GM12878 (cell line): ENCODE measurements at regions not wholly inside any gene's neighbourhood (a gene's known extent, or its start where the extent isn't known, plus 50 kb on each side); places are given as distances from the start of the nearest gene placed in this dataset.

Source experiments
- CBX5 ChIP-seq: sonication (generic); IDR thresholded peaks from 2 replicates; pipeline ENCODE4 v1.6.1; 2016; ENCODE audit warnings: low read depth, moderate library complexity, mild to moderate bottlenecking, inconsistent platforms
- CEBPB ChIP-seq, 2 experiments: fragments of 150-350 bp in 1 of 2; IDR thresholded peaks; 2 replicates each; pipeline ENCODE4 v1.6.1; 2012 to 2014; ENCODE audit warnings: low read depth in 2 of 2, low read length in 2 of 2, borderline replicate concordance in 1 of 2, inconsistent platforms in 1 of 2
- EP300 ChIP-seq, 2 experiments: fragments of 150-350 bp in 1 of 2; IDR thresholded peaks; 2 replicates each; pipeline ENCODE4 v1.6.1; 2011 to 2012; ENCODE audit warnings: low read depth in 2 of 2, low read length in 2 of 2, borderline replicate concordance in 1 of 2, improper control_type of control experiment in 1 of 2, inconsistent platforms in 1 of 2; ENCODE audit not compliant: control insufficient read depth in 1 of 2
- NFYB ChIP-seq: IDR thresholded peaks from 2 replicates; pipeline ENCODE4 v1.6.1; 2011; ENCODE audit warnings: low read depth, mild to moderate bottlenecking, low read length, improper control_type of control experiment, moderate library complexity; ENCODE audit not compliant: insufficient read depth
- POLR2A ChIP-seq: IDR thresholded peaks from 2 replicates; pipeline ENCODE4 v1.6.1; 2011; ENCODE audit warnings: low read depth, mild to moderate bottlenecking, low read length
- SIN3A ChIP-seq: IDR thresholded peaks from 2 replicates; pipeline ENCODE4 v1.6.1; 2012; ENCODE audit warnings: low read depth, low read length, improper control_type of control experiment
- SREBF2 ChIP-seq: IDR thresholded peaks from 2 replicates; pipeline ENCODE4 v1.6.1; 2012; ENCODE audit warnings: mild to moderate bottlenecking, low read length
- SRF ChIP-seq, 2 experiments: IDR thresholded peaks; 2 replicates each; pipeline ENCODE4 v1.6.1; 2011; ENCODE audit warnings: low read depth in 2 of 2, low read length in 2 of 2, mild to moderate bottlenecking in 1 of 2, moderate library complexity in 1 of 2
- TF ChIP-seq, protein P1 (sequence below): IDR thresholded peaks from 2 replicates; pipeline ENCODE4 v1.6.1; 2011; ENCODE audit warnings: mild to moderate bottlenecking, low read depth, low read length, moderate library complexity; ENCODE audit not compliant: insufficient replicate concordance
- TF ChIP-seq, protein P2 (sequence below), 3 experiments: IDR thresholded peaks in 2 of 3; conservative IDR thresholded peaks in 1 of 3; 2 replicates each; pipeline ENCODE4 v1.5.1; 2011; ENCODE audit warnings: low read depth in 3 of 3, low read length in 3 of 3, mild to moderate bottlenecking in 3 of 3, control low read depth in 2 of 3, moderate library complexity in 2 of 3, inconsistent platforms in 1 of 3, mixed read lengths in 1 of 3; ENCODE audit not compliant: control insufficient read depth in 2 of 3, insufficient read depth in 1 of 3; ENCODE audit errors: extremely low read depth in 1 of 3
- TF ChIP-seq, protein P3 (sequence below): IDR thresholded peaks from 2 replicates; pipeline ENCODE4 v1.6.1; 2012; ENCODE audit warnings: mild to moderate bottlenecking, low read depth, low read length

DNA sequence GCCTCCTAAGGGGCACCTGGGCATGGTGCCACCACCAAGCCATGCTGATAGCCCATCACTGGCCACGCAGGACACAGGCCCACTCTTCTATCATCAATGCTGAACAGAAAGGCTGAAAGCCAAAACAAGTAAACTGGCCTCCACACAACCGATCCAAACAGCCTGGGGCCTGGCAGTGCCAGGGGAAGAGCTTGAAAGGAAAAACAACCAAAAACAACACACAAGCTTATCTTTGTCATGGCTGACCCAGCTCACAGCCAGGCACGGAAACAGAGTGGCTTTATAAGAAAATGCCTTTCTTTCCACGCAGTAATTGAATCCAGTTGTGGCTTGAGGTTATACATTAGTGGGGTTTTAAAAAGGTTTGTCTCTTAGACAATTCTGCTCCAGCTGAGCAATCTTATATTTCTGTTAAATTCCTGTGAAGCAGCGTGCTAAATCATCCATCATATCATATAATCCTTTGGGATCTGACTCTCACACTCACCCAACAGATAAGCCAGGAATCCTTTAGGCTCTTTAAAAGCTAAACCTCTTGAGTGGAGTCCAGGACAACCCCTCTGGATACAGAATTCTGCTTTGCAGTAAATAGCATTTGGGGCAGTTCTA, 65.4 kb upstream of the SLC22A16 start:
- TF ChIP-seq, protein P1, sequence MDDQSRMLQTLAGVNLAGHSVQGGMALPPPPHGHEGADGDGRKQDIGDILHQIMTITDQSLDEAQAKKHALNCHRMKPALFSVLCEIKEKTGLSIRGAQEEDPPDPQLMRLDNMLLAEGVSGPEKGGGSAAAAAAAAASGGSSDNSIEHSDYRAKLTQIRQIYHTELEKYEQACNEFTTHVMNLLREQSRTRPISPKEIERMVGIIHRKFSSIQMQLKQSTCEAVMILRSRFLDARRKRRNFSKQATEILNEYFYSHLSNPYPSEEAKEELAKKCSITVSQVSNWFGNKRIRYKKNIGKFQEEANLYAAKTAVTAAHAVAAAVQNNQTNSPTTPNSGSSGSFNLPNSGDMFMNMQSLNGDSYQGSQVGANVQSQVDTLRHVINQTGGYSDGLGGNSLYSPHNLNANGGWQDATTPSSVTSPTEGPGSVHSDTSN = no peak
- TF ChIP-seq, protein P2, sequence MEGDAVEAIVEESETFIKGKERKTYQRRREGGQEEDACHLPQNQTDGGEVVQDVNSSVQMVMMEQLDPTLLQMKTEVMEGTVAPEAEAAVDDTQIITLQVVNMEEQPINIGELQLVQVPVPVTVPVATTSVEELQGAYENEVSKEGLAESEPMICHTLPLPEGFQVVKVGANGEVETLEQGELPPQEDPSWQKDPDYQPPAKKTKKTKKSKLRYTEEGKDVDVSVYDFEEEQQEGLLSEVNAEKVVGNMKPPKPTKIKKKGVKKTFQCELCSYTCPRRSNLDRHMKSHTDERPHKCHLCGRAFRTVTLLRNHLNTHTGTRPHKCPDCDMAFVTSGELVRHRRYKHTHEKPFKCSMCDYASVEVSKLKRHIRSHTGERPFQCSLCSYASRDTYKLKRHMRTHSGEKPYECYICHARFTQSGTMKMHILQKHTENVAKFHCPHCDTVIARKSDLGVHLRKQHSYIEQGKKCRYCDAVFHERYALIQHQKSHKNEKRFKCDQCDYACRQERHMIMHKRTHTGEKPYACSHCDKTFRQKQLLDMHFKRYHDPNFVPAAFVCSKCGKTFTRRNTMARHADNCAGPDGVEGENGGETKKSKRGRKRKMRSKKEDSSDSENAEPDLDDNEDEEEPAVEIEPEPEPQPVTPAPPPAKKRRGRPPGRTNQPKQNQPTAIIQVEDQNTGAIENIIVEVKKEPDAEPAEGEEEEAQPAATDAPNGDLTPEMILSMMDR (IDR thresholded peaks at IDR 0.05 in 2 of 3, conservative IDR thresholded peaks at IDR 0.05 in 1 of 3; ENCODE audit: control insufficient read depth in 2 of 3, extremely low read depth in 1 of 3, insufficient read depth in 1 of 3, low read depth in 3 of 3, low read length in 3 of 3) = no peak
- no peak for TF ChIP-seq POLR2A
- TF ChIP-seq CEBPB (IDR thresholded peaks at IDR 0.05; ENCODE audit: borderline replicate concordance in 1 of 2, low read depth in 2 of 2, low read length in 2 of 2) = no peak
- TF ChIP-seq, protein P3, sequence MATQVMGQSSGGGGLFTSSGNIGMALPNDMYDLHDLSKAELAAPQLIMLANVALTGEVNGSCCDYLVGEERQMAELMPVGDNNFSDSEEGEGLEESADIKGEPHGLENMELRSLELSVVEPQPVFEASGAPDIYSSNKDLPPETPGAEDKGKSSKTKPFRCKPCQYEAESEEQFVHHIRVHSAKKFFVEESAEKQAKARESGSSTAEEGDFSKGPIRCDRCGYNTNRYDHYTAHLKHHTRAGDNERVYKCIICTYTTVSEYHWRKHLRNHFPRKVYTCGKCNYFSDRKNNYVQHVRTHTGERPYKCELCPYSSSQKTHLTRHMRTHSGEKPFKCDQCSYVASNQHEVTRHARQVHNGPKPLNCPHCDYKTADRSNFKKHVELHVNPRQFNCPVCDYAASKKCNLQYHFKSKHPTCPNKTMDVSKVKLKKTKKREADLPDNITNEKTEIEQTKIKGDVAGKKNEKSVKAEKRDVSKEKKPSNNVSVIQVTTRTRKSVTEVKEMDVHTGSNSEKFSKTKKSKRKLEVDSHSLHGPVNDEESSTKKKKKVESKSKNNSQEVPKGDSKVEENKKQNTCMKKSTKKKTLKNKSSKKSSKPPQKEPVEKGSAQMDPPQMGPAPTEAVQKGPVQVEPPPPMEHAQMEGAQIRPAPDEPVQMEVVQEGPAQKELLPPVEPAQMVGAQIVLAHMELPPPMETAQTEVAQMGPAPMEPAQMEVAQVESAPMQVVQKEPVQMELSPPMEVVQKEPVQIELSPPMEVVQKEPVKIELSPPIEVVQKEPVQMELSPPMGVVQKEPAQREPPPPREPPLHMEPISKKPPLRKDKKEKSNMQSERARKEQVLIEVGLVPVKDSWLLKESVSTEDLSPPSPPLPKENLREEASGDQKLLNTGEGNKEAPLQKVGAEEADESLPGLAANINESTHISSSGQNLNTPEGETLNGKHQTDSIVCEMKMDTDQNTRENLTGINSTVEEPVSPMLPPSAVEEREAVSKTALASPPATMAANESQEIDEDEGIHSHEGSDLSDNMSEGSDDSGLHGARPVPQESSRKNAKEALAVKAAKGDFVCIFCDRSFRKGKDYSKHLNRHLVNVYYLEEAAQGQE = no peak
- TF ChIP-seq SIN3A = no peak
- no peak for TF ChIP-seq NFYB
- TF ChIP-seq SREBF2 = no peak
- no peak for TF ChIP-seq EP300 (IDR thresholded peaks at IDR 0.05; ENCODE audit: borderline replicate concordance in 1 of 2, control insufficient read depth in 1 of 2, low read depth in 2 of 2, low read length in 2 of 2)
- TF ChIP-seq SRF (IDR thresholded peaks at IDR 0.05; ENCODE audit: low read depth in 2 of 2, low read length in 2 of 2) = no peak
- TF ChIP-seq CBX5 = no peak
